ENCODE measurements at regions not wholly inside any gene's neighbourhood (a gene's known extent, or its start where the extent isn't known, plus 50 kb on each side); places are given as distances from the start of the nearest gene placed in this dataset.

DNA sequence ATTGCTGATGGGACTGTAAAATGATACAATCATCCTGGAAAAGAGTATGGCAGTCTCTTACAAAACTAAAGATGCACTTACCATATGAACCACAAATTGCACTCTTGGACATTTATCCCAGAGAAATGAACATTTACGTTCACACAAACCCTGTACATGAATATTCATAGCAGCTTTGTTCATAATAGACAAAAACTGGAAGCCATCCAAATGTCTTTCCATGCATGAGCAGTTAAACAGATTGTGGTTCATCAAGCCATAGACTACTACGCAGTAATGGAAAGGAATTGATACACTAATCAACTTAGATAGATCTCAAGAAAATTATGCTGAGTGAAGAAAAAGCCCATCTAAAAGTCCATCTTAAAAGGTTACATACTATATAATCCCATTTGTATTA, 156.1 kb upstream of the SLC39A10 start:
- no peak for DNase-seq (ENCODE audit: low read depth in 4 of 4, low spot score in 1 of 4)

DNA sequence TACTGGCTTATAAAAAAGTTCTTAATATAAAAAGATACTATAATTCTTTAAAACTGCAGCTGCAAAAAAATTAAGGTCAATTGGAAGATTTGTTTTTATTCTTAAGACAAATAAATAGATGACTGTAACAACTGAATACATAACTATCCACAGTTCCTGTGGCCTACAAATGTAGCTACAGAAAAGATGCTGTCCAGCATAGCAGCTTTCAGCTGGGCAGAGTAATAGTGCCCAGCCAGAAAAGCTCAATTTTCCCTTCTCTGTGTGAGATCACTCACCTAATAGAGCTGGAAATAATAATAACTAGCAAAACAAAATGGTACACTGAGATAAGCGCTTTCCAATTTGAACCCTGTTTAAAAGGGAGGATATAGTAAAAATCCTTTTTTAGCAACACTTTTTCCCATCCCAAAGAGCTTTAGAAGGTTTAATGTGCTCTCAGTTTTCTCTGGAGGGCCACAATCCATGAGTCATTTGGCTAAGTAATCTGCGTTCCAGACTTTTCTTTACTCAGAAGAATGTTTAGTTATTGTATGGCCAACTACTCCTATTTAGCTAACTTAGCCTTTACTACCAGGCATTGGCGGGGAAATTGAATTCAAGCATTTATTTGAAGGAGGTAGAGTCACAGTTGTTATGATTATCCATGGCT, 158.1 kb upstream of the SLC39A10 start:
- DNase-seq (ENCODE audit: low read depth in 4 of 4, low spot score in 1 of 4) = no peak

DNA sequence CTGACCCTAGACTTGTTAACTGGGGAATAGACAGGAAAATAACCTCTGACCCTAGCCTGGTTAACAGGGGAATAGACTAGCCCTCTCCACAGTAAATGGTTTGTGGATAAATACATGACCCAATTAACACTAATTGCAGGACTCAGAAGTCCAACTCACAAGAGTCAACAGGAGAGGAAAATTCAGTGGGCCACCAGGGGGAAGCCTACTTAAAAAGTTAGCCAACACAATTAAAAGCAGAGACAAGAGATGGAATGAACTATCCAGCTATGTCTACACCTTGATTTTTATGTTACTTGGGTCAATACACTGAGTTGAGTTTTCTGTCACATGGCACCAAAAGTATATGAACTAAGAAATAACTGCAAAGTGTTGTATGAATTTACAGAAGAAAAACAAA, 158.8 kb upstream of the SLC39A10 start:
- DNase-seq (ENCODE audit: low read depth in 4 of 4, low spot score in 1 of 4) = peak in 3 of 4 experiments; percentile 7 to 40 (median 20)

DNA sequence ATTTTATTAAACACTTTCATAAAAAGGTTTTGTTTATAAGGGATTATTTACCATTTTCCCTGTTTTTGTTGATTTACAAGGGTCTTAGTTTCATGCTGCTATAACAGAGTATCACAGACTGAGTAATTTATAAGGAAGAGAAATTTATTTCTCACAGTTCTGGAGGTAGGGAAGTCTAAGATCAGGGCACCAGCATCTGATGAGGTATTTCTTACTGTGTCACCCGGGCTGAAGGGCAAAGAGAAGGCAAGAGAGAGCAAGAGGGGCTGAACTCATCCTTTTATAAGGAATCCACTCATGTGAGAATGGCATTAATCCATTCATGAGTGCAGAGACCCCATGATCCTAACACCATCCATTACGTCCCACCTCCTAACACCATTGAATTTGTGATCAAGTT, 160.0 kb upstream of the SLC39A10 start:
- DNase-seq (ENCODE audit: low read depth in 4 of 4, low spot score in 1 of 4) = no peak

DNA sequence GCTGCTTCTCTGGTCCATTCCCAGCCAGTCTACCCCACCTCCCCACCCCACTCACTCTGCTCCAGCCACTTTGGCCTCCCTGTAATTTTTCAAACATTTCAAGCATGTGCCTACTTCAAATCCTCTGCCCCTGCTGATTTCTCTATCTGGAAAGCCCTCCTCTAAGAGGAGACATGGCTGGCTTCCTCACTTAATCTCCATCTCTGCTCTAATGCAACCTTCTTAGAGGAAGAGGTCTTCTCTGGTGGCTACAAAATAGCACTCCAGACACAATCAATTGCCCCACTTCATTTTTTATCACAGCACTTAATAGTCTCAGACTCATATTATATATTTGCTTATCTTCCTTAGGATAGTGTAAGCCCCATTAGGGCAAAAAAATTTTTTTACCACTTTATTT, 161.1 kb upstream of the SLC39A10 start:
- DNase-seq (ENCODE audit: low read depth in 4 of 4, low spot score in 1 of 4) = no peak

DNA sequence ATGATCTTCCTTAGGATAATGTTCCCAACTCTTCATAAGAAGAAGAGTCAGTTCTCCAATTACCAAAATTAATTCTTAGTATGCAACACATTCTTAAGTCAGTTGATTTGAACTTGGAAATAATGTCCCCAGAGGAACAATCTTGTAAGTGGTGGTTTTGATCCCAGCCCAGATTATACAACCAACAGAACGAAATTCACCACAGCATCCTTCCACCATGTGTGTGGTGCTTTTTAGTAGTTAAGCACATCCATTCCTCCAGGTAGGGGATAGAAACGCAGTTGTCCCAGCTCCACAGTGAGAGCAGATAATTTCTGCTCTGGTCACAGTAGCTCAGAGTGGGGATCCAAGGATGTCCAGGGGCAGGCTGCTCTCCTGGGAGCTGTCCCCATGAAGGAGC, 161.7 kb upstream of the SLC39A10 start:
- DNase-seq (ENCODE audit: low read depth in 4 of 4, low spot score in 1 of 4) = no peak

DNA sequence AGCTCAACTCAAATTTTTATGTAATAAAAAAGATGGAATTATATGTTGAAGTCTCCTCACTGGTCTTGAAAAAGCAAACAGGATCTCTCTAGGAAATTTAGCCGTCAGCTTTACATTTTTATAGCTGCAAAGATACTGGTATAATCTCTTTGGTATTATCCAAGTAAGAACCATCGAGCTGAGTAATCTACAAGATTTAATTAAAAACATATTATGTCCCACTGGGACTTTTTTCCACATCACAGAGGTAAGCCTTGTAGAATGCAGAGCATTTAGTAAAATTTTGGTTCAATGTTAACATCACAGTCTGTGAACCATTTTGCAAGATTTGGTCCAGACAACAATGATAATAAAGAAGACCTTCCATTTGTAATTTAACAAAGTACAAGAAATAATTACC, 162.6 kb upstream of the SLC39A10 start:
- DNase-seq (ENCODE audit: low read depth in 4 of 4, low spot score in 1 of 4) = no peak

DNA sequence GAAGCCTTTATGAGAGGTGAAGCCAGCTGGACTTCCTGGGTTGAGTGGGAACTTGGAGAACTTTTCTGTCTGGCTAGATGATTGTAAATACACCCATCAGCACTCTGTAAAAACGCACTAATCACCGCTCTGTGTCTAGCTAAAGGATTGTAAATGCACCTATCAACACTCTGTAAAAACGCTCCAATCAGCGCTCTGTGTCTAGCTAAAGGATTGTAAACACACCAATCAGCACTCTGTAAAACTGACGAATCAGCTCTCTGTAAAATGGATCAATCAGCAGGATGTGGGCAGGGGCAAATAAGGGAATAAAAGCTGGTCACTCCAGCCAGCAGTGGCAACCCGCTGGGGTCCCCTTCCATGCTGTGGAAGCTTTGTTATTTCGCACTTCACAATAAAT, 163.6 kb upstream of the SLC39A10 start:
- DNase-seq (ENCODE audit: low read depth in 4 of 4, low spot score in 1 of 4) = no peak

DNA sequence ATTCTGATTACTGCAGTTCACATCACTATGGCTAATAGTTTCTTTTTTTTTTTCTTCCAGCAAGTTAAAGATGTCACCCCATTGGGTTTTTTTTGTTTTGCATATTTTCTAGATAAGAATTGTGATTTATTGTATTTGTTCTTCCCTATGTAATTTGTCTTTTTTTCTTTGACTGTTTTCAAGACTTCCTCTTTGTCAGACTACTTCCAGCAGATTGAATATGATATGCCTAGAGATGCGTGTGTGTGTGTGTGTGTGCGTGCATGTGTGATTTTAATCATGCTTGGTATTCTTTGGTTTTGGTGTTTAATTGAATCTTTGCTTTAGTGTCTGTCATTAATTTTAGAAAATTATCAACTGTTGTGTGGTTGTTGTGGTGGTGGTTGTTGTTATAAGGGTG, 166.7 kb upstream of the SLC39A10 start:
- DNase-seq (ENCODE audit: low read depth in 4 of 4, low spot score in 1 of 4) = no peak

DNA sequence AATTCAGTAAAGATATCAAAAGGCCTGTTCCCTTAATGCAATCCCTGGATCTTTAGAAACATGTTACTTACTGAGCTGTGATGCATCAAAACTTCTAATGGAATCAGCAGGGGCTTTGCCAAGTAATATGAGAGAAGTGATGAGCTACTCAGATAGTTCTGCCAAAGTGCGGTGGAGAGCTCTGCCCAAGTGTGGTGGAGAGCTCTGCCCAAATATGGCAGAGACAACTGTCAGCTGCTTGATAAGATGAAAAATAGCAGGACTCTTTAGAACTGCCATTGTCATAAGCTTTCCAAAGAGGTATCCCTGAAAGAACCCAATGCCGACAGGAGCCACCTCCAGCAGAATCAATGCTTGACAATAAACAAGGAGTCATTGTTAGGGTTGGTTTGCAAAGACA, 167.9 kb upstream of the SLC39A10 start:
- DNase-seq (ENCODE audit: low read depth in 4 of 4, low spot score in 1 of 4) = no peak

DNA sequence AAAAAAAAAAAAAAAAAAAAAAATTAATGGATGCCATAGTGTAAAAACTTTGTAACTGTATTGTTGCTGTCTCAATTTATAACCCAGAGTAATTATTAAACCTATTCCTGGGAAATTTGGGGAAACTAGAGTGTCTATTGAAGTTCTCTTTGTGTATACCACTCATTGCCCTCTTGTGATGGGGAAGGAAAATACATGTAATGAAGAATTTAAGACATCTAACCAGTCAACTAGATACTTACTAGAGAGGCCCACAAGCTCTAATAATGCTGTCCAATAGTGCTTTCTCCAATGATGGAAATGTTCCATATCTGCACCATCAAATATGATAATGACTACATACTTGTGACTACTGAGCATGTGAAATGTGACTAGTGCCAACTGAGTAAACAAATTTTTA, 168.5 kb upstream of the SLC39A10 start:
- no peak for DNase-seq (ENCODE audit: low read depth in 4 of 4, low spot score in 1 of 4)

DNA sequence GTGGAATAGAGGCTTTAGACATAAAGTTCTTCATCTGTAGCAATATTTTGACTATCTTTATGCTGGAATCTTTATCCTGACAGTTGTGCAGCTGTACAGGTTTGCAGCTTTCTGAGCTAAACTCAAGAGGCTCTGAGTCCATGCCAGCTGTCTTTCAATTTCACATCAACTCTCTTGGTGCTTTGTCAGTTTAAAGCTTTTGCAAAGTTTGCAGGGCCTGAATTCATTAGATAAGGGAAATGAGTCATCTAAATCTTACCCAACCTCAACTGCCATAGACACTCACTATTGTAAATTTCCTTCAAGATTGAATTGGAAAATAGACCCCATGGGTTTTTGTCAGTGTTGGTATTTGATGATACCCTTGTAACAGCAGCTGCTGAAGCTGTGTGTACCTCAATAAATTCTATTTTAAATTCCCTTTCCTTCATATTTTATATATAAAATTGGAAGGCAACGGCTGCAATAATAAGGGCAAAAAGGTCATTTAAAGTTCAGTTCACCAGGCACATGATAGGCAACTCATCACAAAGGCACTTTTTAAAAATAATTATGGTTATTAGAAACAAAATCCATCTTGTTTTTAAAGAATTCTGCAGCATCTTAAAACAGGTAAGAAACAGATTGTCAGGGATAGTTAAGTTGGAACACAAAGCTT, 169.9 kb upstream of the SLC39A10 start:
- no peak for DNase-seq (ENCODE audit: low read depth in 4 of 4, low spot score in 1 of 4)

DNA sequence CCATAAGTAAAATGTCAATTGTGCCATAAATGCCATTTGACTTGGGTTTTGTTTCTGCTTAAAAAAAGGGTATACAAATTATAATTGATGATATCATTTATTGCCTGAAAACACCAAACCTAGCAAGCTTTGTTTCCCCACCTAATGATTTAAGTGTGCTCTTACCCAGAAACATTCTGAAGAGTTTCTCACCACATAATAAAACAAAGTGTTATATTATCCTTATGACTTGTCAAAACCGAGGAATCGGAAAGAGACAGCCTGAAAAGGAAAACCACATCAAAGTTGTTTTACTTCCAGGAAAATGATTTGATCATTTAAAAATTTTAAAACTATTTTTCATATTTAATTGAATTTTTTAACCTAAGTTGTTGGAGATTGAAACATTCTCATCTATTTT, 170.5 kb upstream of the SLC39A10 start:
- DNase-seq (ENCODE audit: low read depth in 4 of 4, low spot score in 1 of 4) = no peak

DNA sequence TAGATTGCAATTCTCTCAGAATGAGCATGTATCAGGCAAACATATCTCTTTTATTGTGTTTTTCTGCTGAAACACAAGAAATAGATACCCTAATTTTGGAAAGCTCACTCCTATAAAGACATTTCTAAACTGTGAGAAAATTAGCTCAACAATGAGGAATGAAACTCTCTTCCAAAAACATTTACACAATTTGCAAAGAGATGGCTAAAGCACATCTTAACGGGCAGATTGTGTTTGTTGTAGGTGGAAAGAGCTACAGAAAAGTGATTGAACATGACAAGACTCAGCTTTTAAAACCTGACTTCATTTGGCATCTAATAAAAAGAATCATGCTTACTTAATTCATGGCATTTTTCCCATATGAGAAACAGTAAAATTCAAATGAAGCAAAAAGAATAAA, 175.0 kb upstream of the SLC39A10 start:
- DNase-seq (ENCODE audit: low read depth in 4 of 4, low spot score in 1 of 4) = no peak

DNA sequence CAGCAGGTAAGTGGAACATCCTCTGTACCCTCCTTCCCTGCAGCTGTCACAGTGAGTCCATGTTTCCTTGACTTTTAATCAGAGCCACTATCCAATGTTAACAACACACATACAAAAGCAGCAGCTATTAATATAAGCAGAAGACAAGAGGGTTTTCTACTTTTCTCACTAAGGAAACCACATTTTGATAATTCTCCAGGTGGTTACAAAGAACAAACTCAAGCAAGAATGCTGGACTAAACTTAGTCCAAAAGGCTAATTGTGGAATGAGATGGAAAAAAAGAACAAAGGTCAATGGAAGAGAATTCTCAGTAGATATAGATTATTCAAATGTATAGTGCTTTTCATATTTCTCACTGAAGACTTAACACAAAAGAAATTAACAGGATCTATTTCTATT, 176.9 kb upstream of the SLC39A10 start:
- DNase-seq (ENCODE audit: low read depth in 4 of 4, low spot score in 1 of 4) = no peak

DNA sequence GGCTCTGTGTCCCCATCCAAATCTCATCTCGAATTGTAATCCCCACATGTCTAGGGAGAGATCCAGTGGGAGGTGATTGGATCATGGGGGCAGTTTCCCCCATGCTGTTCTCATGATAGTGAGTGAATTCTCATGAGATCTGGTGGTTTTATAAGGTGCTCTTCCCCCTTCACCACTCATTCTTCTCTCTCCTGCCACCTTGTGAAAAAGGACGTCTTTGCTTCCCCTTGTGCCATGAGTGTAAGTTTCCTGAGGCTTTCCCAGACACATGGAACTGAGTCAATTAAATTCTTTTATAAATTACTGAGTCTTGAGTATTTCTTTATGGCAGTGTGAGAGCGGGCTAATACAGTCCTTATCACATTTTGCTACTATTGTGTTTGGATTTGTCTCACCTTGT, 177.6 kb upstream of the SLC39A10 start:
- DNase-seq (ENCODE audit: low read depth in 4 of 4, low spot score in 1 of 4) = no peak

DNA sequence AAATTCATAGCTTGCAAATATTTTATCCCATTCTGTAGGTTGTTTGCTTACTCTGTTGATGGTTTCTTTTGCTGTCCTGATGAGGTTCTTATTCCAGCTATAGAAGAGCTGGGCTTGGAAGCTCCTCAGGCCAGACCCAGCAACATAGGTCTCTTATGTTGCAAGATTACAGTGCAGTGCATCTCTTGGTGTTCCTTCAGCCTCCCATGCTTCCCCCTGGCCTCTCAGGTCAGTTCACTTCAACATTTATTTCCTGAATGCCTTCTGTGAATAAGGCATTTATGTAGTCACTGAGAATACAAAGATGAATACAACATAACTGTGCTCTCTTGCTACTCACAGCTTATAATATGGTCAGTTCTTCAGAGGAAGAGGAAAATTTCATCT, 179.0 kb upstream of the SLC39A10 start:
- DNase-seq (ENCODE audit: low read depth in 4 of 4, low spot score in 1 of 4) = no peak

DNA sequence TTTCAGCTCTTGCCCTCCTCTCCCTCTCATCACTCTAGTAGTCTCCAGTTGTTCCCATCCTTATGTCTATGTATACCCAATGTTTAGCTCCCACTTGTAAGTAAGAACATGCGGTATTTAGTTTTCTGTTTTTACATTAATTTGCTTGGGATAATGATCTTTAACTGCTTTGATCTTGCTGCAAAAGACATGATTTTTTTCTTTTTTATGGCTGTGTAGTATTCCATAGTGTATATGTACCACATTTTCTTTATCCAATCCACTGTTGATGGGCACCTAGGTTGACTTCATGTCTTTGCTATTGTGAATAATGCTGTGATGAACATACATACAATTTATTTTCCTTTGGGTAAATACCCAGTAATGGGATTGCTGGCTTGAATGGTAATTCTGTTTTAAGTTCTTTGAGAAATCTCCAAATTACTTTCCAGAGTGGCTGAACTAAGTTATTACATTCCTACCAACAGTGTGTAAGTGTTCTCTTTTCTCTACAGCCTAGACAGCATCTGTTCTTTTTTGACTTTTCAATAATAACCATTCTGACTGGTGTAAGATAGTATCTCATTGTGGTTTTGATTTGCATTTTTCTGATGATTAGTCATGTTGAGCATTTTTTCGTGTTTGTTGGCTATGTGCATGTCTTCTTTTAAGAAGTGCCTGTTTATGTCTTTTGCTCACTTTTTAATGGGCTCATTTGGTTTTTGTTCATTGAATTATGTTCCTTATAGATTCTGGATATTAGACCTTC, 179.6 kb upstream of the SLC39A10 start:
- DNase-seq (ENCODE audit: low read depth in 4 of 4, low spot score in 1 of 4) = no peak

DNA sequence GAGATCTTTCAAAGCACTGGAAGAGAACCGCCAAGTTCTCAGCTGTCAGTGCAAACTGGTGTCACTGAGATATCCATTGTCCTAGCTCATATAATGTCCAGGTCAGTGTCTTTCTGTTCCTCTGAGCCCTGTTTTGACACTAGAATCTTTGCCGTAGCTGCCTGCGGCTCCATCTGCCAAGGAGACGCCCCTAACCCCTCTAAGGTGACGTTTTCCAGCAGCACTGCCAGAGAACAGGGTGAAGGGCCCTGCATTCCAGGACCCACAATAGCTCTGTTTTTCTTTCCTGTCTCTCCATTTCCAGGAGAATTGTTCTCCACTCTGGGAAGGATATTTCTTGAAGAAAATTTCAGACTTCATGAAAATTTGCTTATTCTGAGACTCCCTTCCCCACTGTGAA, 181.7 kb upstream of the SLC39A10 start:
- DNase-seq (ENCODE audit: low read depth in 4 of 4, low spot score in 1 of 4) = no peak

DNA sequence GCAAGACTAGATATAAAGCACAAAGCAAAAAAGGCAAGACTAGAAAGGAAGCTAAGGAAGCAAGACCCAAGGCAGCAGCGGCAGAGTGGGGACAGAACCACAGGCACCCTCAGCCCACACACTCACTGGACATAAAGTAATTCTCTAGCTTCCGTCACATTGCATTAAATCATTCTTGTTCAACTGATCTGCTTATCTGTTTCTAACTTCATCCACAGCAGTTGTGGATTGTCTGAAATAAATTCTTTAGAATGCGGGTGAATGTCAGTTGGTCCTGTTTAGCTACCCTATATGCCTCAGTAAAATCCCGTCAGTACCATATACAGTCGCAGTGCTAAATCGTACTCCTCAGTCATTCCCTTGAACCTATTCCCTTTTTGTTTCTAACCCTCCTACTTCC, 183.2 kb upstream of the SLC39A10 start:
- DNase-seq (ENCODE audit: low read depth in 4 of 4, low spot score in 1 of 4) = no peak

DNA sequence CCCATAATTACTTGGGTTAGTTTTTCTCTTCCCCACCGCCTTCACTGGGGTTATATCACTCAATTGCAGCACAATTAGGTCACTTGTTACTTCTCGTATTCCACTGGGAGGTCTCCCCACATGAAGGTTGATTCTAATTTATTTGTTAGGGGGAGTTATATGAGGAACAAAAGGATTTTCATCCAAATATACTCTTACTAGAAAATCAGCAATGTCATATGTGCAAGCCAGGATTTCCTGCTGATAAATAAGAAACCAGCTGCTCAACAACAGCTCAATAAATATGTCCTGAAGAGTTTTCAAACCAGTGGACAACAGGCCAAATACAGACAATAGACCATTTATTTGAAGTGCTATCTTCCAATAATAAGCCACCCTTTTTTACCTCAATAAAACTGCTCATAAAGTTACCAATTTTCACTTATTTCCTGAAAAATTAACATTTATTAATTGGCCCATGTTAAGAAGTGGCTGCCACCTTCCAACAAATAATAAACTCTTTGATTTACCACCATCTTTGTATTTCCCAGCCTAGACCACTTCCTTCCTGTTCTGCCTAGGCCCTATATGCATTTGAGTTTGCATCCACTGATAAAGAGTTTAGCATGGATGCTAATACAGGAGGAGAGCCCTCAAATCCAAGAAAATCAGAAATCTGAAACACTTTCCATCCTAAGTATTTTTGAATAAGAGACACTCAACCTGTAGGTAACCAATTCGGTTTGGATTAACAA, 184.4 kb upstream of the SLC39A10 start:
- DNase-seq (ENCODE audit: low read depth in 4 of 4, low spot score in 1 of 4) = no peak

DNA sequence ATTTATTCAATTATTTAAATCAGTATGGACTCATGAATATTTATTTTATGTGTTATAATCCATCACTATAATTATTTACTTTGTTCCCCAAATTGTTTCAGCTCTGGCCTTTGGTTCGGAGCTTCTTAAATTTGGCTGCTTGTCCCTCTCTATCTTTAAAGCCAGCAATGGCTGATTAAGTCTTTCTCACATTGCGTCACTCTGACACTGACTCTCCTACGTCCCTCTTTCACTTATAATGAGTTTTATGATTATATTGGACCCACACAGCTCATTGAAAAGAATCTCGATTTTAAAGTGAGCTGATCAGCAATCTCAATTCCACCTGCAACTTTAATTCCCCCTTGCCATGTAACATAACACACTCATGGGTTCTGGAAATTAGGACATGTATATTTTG, 185.2 kb upstream of the SLC39A10 start:
- DNase-seq (ENCODE audit: low read depth in 4 of 4, low spot score in 1 of 4) = no peak
